ENCODE measurements at regions not wholly inside any gene's neighbourhood (a gene's known extent, or its start where the extent isn't known, plus 50 kb on each side); places are given as distances from the start of the nearest gene placed in this dataset.

DNA sequence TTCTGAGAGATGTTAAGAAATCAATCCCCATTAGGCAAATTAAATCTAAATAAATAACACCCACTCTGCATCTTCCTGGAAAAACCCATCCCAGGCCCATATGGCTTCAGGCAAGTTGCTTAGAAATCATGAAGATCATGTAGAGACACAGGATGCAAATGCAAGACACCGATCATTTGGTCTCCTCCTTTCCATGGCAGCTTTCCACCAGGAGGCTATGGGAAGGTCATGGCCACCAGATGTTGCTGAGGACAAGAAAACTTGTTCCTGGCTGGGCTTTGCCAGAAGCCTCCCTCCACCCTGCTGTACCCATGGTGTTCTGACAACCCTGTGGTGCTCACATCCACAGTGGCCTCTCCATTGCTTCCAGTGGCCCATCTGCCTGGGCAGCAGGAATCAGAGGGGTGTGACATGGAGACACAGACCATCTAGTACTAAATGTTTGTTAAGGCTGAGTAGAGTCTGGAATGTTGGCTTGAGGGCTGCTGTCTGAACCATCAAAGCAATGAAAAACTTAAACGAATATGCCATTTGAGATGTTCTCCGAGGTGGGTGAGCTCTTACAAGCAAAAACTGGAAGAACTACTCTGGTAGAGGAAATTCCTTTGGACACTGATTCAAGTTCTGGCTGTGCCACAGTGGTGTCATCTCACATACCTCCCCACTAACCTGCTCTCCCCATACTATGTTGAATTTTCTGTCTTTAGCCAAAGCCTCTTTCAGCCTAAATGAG, 293.2 kb downstream of the TNS1 start:
- TF ChIP-seq, protein P1, sequence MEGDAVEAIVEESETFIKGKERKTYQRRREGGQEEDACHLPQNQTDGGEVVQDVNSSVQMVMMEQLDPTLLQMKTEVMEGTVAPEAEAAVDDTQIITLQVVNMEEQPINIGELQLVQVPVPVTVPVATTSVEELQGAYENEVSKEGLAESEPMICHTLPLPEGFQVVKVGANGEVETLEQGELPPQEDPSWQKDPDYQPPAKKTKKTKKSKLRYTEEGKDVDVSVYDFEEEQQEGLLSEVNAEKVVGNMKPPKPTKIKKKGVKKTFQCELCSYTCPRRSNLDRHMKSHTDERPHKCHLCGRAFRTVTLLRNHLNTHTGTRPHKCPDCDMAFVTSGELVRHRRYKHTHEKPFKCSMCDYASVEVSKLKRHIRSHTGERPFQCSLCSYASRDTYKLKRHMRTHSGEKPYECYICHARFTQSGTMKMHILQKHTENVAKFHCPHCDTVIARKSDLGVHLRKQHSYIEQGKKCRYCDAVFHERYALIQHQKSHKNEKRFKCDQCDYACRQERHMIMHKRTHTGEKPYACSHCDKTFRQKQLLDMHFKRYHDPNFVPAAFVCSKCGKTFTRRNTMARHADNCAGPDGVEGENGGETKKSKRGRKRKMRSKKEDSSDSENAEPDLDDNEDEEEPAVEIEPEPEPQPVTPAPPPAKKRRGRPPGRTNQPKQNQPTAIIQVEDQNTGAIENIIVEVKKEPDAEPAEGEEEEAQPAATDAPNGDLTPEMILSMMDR (IDR thresholded peaks at IDR 0.05; ENCODE audit: low read depth, low read length), result no peak
- TF ChIP-seq MYC (IDR thresholded peaks at IDR 0.05; ENCODE audit: low read depth, low read length) (no peak), POLR2A (IDR thresholded peaks at IDR 0.05; ENCODE audit: extremely low read depth, insufficient read length) (no peak)

Data from NB4 (cell line).